Epithelial cell of prostate (primary cell): ENCODE measurements at regions not wholly inside any gene's neighbourhood (a gene's known extent, or its start where the extent isn't known, plus 50 kb on each side); places are given as distances from the start of the nearest gene placed in this dataset.

Source experiments
- DNase-seq: peaks from one replicate; pipeline ENCODE4 v3.0.0-alpha.2; 2011; ENCODE audit warnings: low read depth, low spot score
- H3K27ac ChIP-seq: fragments of 450-650 bp; 2 replicates; pipeline ENCODE4 v1.5.1; 2017; ENCODE audit warnings: mild to moderate bottlenecking

GRCh38 chr4:41420541-41420940 lies 117.4 kb upstream of the LIMCH1 start:
- H3K27ac ChIP-seq = no peak overlapping the region
- no peak for DNase-seq

GRCh38 chr4:41423117-41423516 lies 114.8 kb upstream of the LIMCH1 start:
- H3K27ac ChIP-seq = no peak overlapping the region
- no peak for DNase-seq

GRCh38 chr4:41424522-41424921 lies 113.4 kb upstream of the LIMCH1 start:
- no peak overlapping the region for H3K27ac ChIP-seq
- DNase-seq = no peak

GRCh38 chr4:41425650-41426049 lies 112.3 kb upstream of the LIMCH1 start:
- no peak for DNase-seq
- H3K27ac ChIP-seq = no peak overlapping the region

GRCh38 chr4:41426539-41426938 lies 111.4 kb upstream of the LIMCH1 start:
- DNase-seq = no peak

GRCh38 chr4:41427306-41427882 lies 110.6 kb upstream of the LIMCH1 start:
- H3K27ac ChIP-seq = no peak overlapping the region
- DNase-seq = no peak

More at GRCh38 chr4:41426539-41426938, 111.4 kb upstream of the LIMCH1 start:
- H3K27ac ChIP-seq = no peak overlapping the region

- no peak overlapping the region for H3K27ac ChIP-seq
Observed at GRCh38 chr4:41427931-41428600, 109.9 kb upstream of the LIMCH1 start.

GRCh38 chr4:41428601-41429279 lies 109.2 kb upstream of the LIMCH1 start:
- no peak for DNase-seq
- H3K27ac ChIP-seq = no peak overlapping the region

More at GRCh38 chr4:41427931-41428600, 109.9 kb upstream of the LIMCH1 start:
- DNase-seq = no peak

- no peak for DNase-seq
- H3K27ac ChIP-seq = no peak overlapping the region
Observed at GRCh38 chr4:41429280-41429669, 108.7 kb upstream of the LIMCH1 start.

GRCh38 chr4:41430792-41431191 lies 107.2 kb upstream of the LIMCH1 start:
- no peak overlapping the region for H3K27ac ChIP-seq
- DNase-seq = no peak

GRCh38 chr4:41431276-41431675 lies 106.7 kb upstream of the LIMCH1 start:
- DNase-seq = no peak
- H3K27ac ChIP-seq = no peak overlapping the region

- DNase-seq = no peak
Observed at GRCh38 chr4:41432219-41432618, 105.7 kb upstream of the LIMCH1 start.

GRCh38 chr4:41432881-41433280 lies 105.1 kb upstream of the LIMCH1 start:
- DNase-seq = no peak
- H3K27ac ChIP-seq = no peak overlapping the region

More at GRCh38 chr4:41432219-41432618, 105.7 kb upstream of the LIMCH1 start:
- H3K27ac ChIP-seq = no peak overlapping the region

- H3K27ac ChIP-seq = no peak overlapping the region
- no peak for DNase-seq
Observed at GRCh38 chr4:41433361-41433760, 104.6 kb upstream of the LIMCH1 start.

GRCh38 chr4:41435510-41435909 lies 102.4 kb upstream of the LIMCH1 start:
- no peak overlapping the region for H3K27ac ChIP-seq
- DNase-seq = no peak

GRCh38 chr4:41436419-41436818 lies 101.5 kb upstream of the LIMCH1 start:
- no peak for DNase-seq
- H3K27ac ChIP-seq = no peak overlapping the region

GRCh38 chr4:41437111-41437536 lies 100.8 kb upstream of the LIMCH1 start:
- no peak for DNase-seq
- no peak overlapping the region for H3K27ac ChIP-seq

- H3K27ac ChIP-seq = no peak overlapping the region
- no peak for DNase-seq
Observed at GRCh38 chr4:41438931-41439297, 99.0 kb upstream of the LIMCH1 start.

- no peak overlapping the region for H3K27ac ChIP-seq
- no peak for DNase-seq
Observed at GRCh38 chr4:41442810-41443209, 95.1 kb upstream of the LIMCH1 start.

GRCh38 chr4:41443340-41444079 lies 94.4 kb upstream of the LIMCH1 start:
- DNase-seq = no peak
- no peak overlapping the region for H3K27ac ChIP-seq

- H3K27ac ChIP-seq = no peak overlapping the region
- no peak for DNase-seq
Observed at GRCh38 chr4:41446391-41446790, 91.6 kb upstream of the LIMCH1 start.
